GM12878 (cell line): ENCODE measurements at regions not wholly inside any gene's neighbourhood (a gene's known extent, or its start where the extent isn't known, plus 50 kb on each side); places are given as distances from the start of the nearest gene placed in this dataset.

Source experiments
- ATAC-seq: fragments of 200-7000 bp; cut with Tn5 transposase; 3 replicates; pipeline ENCODE4 v1.9.1; 2020; ENCODE audit warnings: mild to moderate bottlenecking, moderate library complexity
- BruUV-seq: library from RNA; stranded (reverse); fragments of 400-500 nt; replicated peaks from 2 replicates; lab custom pipeline; 2021; lab: Mats Ljungman, UMichigan
- CTCF ChIA-PET: fragments of 300-600 bp; sonication (Branson Sonifier 250); formaldehyde crosslinking; extraction: SDS; loops from one replicate; lab custom pipeline; 2021; ENCODE audit warnings: inconsistent platforms; lab: Yijun Ruan, JAX
- POLR2A ChIA-PET: fragments of 350-600 bp; formaldehyde crosslinking; extraction: SDS; loops from one replicate; lab custom pipeline; 2021; ENCODE audit warnings: inconsistent platforms; lab: Charles Lee
- RAD21 ChIA-PET: fragments of 300-600 bp; sonication (Branson Sonifier 250); formaldehyde crosslinking; loops from one replicate; lab custom pipeline; 2023; ENCODE audit warnings: antibody characterized with exemption; ENCODE audit not compliant: unreplicated experiment; lab: Charles Lee
- SMC1A ChIA-PET: fragments of 300-600 bp; sonication (Branson Sonifier 250); formaldehyde crosslinking; loops from one replicate; lab custom pipeline; 2023; ENCODE audit not compliant: unreplicated experiment, uncharacterized antibody; lab: Charles Lee
- DNase-seq: peaks from one replicate; pipeline ENCODE4 v3.0.0-alpha.2; 2011; ENCODE audit warnings: low read depth, low spot score
- FAIRE-seq: peaks from 3 replicates; lab custom pipeline; 2011; peaks lifted over from hg19 to GRCh38; lab: Jason Lieb, UNC
- H2AFZ ChIP-seq: 2 replicates; pipeline ENCODE4 v1.6.0; 2011; ENCODE audit warnings: low read depth, low read length, control low read depth; ENCODE audit not compliant: control insufficient read depth
- H3K27ac ChIP-seq: 2 replicates; pipeline ENCODE4 v1.5.1; 2011; ENCODE audit warnings: control low read depth; ENCODE audit not compliant: control insufficient read depth, insufficient read depth
- H3K27me3 ChIP-seq, 2 experiments: replicated peaks in 1 of 2; 2 replicates each; pipeline versions ENCODE4 v1.6.0 to v1.6.1; 2011; ENCODE audit warnings: low read length in 1 of 2; ENCODE audit not compliant: control insufficient read depth in 2 of 2, insufficient read depth in 2 of 2
- H3K36me3 ChIP-seq, 2 experiments: 2 replicates each; pipeline ENCODE4 v1.5.1; 2011; ENCODE audit warnings: low read length in 1 of 2; ENCODE audit not compliant: control insufficient read depth in 2 of 2, insufficient read depth in 2 of 2
- H3K4me1 ChIP-seq: 2 replicates; pipeline ENCODE4 v1.6.1; 2011; ENCODE audit warnings: mild to moderate bottlenecking, low read length, moderate library complexity, mixed read lengths; ENCODE audit not compliant: control insufficient read depth, insufficient read depth
- H3K4me2 ChIP-seq: 2 replicates; pipeline ENCODE4 v1.6.0; 2011; ENCODE audit warnings: control low read depth; ENCODE audit not compliant: control insufficient read depth, insufficient read depth
- H3K4me3 ChIP-seq: fragments of 200-600 bp; sonication (generic); 2 replicates; pipeline ENCODE4 v1.5.1; 2016
- H3K79me2 ChIP-seq: 2 replicates; pipeline ENCODE4 v1.6.0; 2011; ENCODE audit warnings: low read length; ENCODE audit not compliant: control insufficient read depth, insufficient read depth
- H3K9ac ChIP-seq: 2 replicates; pipeline ENCODE4 v1.8.0; 2011; ENCODE audit warnings: low read length, control low read depth, mixed read lengths; ENCODE audit not compliant: control insufficient read depth, insufficient read depth
- H3K9me3 ChIP-seq: replicated peaks from 3 replicates; pipeline ENCODE4 v1.5.1; 2011; ENCODE audit warnings: mild to moderate bottlenecking, low read length; ENCODE audit not compliant: control insufficient read depth, insufficient read depth
- H4K20me1 ChIP-seq: 2 replicates; pipeline ENCODE4 v1.6.0; 2011; ENCODE audit not compliant: control insufficient read depth, insufficient read depth
- ATF7 ChIP-seq: fragments of 450-650 bp; IDR thresholded peaks from 2 replicates; pipeline ENCODE4 v1.6.1; 2016; ENCODE audit warnings: low read depth, mild to moderate bottlenecking
- CBX5 ChIP-seq: sonication (generic); IDR thresholded peaks from 2 replicates; pipeline ENCODE4 v1.6.1; 2016; ENCODE audit warnings: low read depth, moderate library complexity, mild to moderate bottlenecking, inconsistent platforms
- PKNOX1 ChIP-seq: fragments of 450-650 bp; IDR thresholded peaks from 2 replicates; pipeline ENCODE4 v1.6.1; 2016; ENCODE audit warnings: mild to moderate bottlenecking
- POLR2AphosphoS5 ChIP-seq: IDR thresholded peaks from 2 replicates; pipeline ENCODE4 v1.6.1; 2011; ENCODE audit warnings: mild to moderate bottlenecking, low read length, inconsistent platforms
- WGBS: methylation state at CpG from one replicate; pipeline ENCODE4 v1.1.6; 2016; ENCODE audit warnings: low lambda C conversion rate; ENCODE audit not compliant: insufficient replicate concordance, insufficient coverage; ENCODE audit errors: missing lambda C conversion rate; 5-methylcytosine and 5-hydroxymethylcytosine counted together
- in situ Hi-C: fragments of 300-500 bp; cut with MboI; formaldehyde crosslinking; loops from 9 replicates; pipeline ENCODE4 v1.14.3; 2018; ENCODE audit warnings: mixed read lengths
- intact Hi-C: fragments of 100-400 bp; cut with micrococcal nuclease; formaldehyde crosslinking; loops from one replicate; pipeline ENCODE4 v1.14.2; 2022; ENCODE audit not compliant: unreplicated experiment

GRCh38 chr22:19646383-19646782 is 67.9 kb upstream of the SEPTIN5 start:
- no peaks in the 10 kb centered on the region for H3K27me3 ChIP-seq
- no peaks in the 10 kb centered on the region for H4K20me1 ChIP-seq
- ChIA-PET POLR2A (no interaction called here), CTCF (interaction anchor here (0.6 kb wide), 1 partner anchor 1572 kb away, joined by 3 read pairs; no protein-coding TSS in a partner anchor)
- no peak for DNase-seq
- no peaks in the 10 kb centered on the region for H3K36me3 ChIP-seq
- TF ChIP-seq ATF7, result no peak
- TF ChIP-seq, all 136 proteins: peak for 0
- intact Hi-C loops, result no loop called here
- BruUV-seq, result no TSS peak
- ChIA-PET SMC1A (no interaction called here), RAD21 (no interaction called here)
- Histone ChIP-seq H3K4me3 (no peak overlapping the region), H2AFZ (no peak overlapping the region), H3K4me1 (no peaks in the 10 kb centered on the region), H3K9ac (no peak overlapping the region), H3K9me3 (peaks cover 4% of the 10 kb centered on the region; the same call in 2 of the 3 replicates), H3K27ac (no peak overlapping the region), H3K4me2 (no peak overlapping the region), H3K79me2 (no peaks in the 10 kb centered on the region)
- in situ Hi-C loops, result no loop called here
- WGBS, result 10% methylated on average over 3 of the region's 3 CpGs
- no peak for ATAC-seq
- no peak for FAIRE-seq

- 73% methylated on average over 3 of the region's 3 CpGs for WGBS
- POLR2A ChIA-PET, result no interaction called here
- TF ChIP-seq PKNOX1 (peak; percentile 18; the same call in 1 of the 2 replicates), POLR2AphosphoS5 (no peak), CBX5 (0 out of 2 replicates have a peak, but pooled peaks have one; percentile 68)
- CTCF ChIA-PET, result interaction anchor here (1.2 kb wide), 1 partner anchor 84 kb away, joined by 3 read pairs; no protein-coding TSS in a partner anchor
- FAIRE-seq, result no peak
- Histone ChIP-seq H3K9ac (no peak overlapping the region), H3K9me3 (peaks cover 4% of the 10 kb centered on the region; the same call in 2 of the 3 replicates), H3K36me3 (no peaks in the 10 kb centered on the region), H2AFZ (no peak overlapping the region), H3K4me2 (no peak overlapping the region), H3K4me1 (no peaks in the 10 kb centered on the region), H4K20me1 (no peaks in the 10 kb centered on the region), H3K79me2 (no peaks in the 10 kb centered on the region), H3K27me3 (no peaks in the 10 kb centered on the region), H3K4me3 (no peak overlapping the region), H3K27ac (no peak overlapping the region)
- DNase-seq, result no peak
- in situ Hi-C loops, result no loop called here
- RAD21 ChIA-PET, result no interaction called here
- no TSS peak for BruUV-seq
- intact Hi-C loops, result no loop called here
- SMC1A ChIA-PET, result no interaction called here
- no peak for ATAC-seq
These were observed 65.8 kb upstream of the SEPTIN5 start for GRCh38 chr22:19648419-19648929.
